Hematopoietic multipotent progenitor cell (in vitro differentiated cells): ENCODE measurements at regions not wholly inside any gene's neighbourhood (a gene's known extent, or its start where the extent isn't known, plus 50 kb on each side); places are given as distances from the start of the nearest gene placed in this dataset.
A peak's percentile ranks its signal among the peaks of the same experiment; 100 is the strongest.
"Not testable (repeated sequence)": the region's sequence is repeated elsewhere in the genome, so short reads cannot be mapped to it uniquely, and the experiment has no call there.

Source experiments
- DNase-seq, 3 donors: peaks; one replicate each; pipeline ENCODE4 v3.0.0-alpha.2; 2011 to 2015; ENCODE audit warnings: low read depth in 2 of 3, low spot score in 2 of 3

- DNase-seq, result no peak
Observed at GRCh38 chr7:39824456-39825200, 125.4 kb upstream of the CDK13 start.

GRCh38 chr7:39825401-39825980, 124.6 kb upstream of the CDK13 start:
- peak in 1 of 3 donors; percentile 29 for DNase-seq

GRCh38 chr7:39826166-39826565, 123.9 kb upstream of the CDK13 start:
- no peak for DNase-seq

GRCh38 chr7:39827571-39827970, 122.5 kb upstream of the CDK13 start:
- DNase-seq, result no peak

GRCh38 chr7:39829028-39829427, 121.0 kb upstream of the CDK13 start:
- no peak for DNase-seq

GRCh38 chr7:39832519-39833085, 117.5 kb upstream of the CDK13 start:
- no peak for DNase-seq

- peak in 1 of 3 donors; percentile 61 for DNase-seq
Observed at GRCh38 chr7:39833180-39833799, 116.8 kb upstream of the CDK13 start.

GRCh38 chr7:39833865-39834634, 116.0 kb upstream of the CDK13 start:
- not testable (repeated sequence) for DNase-seq

- DNase-seq, result peak in 2 of 3 donors; percentile 17 to 32
Observed at GRCh38 chr7:39838326-39838725, 111.7 kb upstream of the CDK13 start.

- DNase-seq, result no peak
Observed at GRCh38 chr7:39845006-39845405, 105.0 kb upstream of the CDK13 start.

- DNase-seq, result no peak
Observed at GRCh38 chr7:39847227-39847626, 102.8 kb upstream of the CDK13 start.

GRCh38 chr7:39851466-39852045, 98.5 kb upstream of the CDK13 start:
- DNase-seq, result no peak

GRCh38 chr7:39854616-39855324, 95.3 kb upstream of the CDK13 start:
- DNase-seq, result not testable (repeated sequence)

GRCh38 chr7:39855325-39855674, 94.8 kb upstream of the CDK13 start:
- DNase-seq, result no peak

GRCh38 chr7:39863675-39864322, 86.3 kb upstream of the CDK13 start:
- DNase-seq, result peak in 2 of 3 donors; percentile 15 to 47

GRCh38 chr7:39869888-39870522, 80.1 kb upstream of the CDK13 start:
- not testable (repeated sequence) for DNase-seq

GRCh38 chr7:39871610-39872009, 78.4 kb upstream of the CDK13 start:
- not testable (repeated sequence) for DNase-seq

- DNase-seq, result no peak
Observed at GRCh38 chr7:39880556-39880955, 69.5 kb upstream of the CDK13 start.
